Kidney (tissue), 13 donors: ENCODE measurements at regions not wholly inside any gene's neighbourhood (a gene's known extent, or its start where the extent isn't known, plus 50 kb on each side); places are given as distances from the start of the nearest gene placed in this dataset.

ENCODE experiments used
- DNase-seq, 5 donors: peaks; one replicate each; pipeline ENCODE4 v3.0.0-alpha.2; 2013 to 2020
- FAIRE-seq: peaks from 2 replicates; lab custom pipeline; 2012; peaks lifted over from hg19 to GRCh38; lab: Jason Lieb, UNC
- H3K27ac ChIP-seq, 2 donors: one replicate each; pipeline ENCODE4 v1.7.0; 2013; ENCODE audit warnings: low read depth in 2 of 2, low read length in 2 of 2, inconsistent platforms in 1 of 2
- H3K27me3 ChIP-seq: one replicate; pipeline ENCODE4 v1.7.1; 2013; ENCODE audit warnings: low read length, inconsistent platforms; ENCODE audit not compliant: control insufficient read depth, insufficient read depth
- H3K36me3 ChIP-seq, 3 donors: one replicate each; pipeline versions ENCODE4 v1.7.0 to v1.7.1; 2013; ENCODE audit warnings: low read length in 3 of 3, control low read depth in 1 of 3, inconsistent platforms in 1 of 3; ENCODE audit not compliant: insufficient read depth in 3 of 3, control insufficient read depth in 2 of 3
- H3K4me1 ChIP-seq, 3 donors: one replicate each; pipeline versions ENCODE4 v1.7.0 to v1.7.1; 2013; ENCODE audit warnings: low read length in 3 of 3, inconsistent platforms in 1 of 3, low read depth in 1 of 3; ENCODE audit not compliant: control insufficient read depth in 2 of 3, insufficient read depth in 2 of 3
- H3K4me3 ChIP-seq, 3 donors: one replicate each; pipeline versions ENCODE4 v1.7.0 to v1.8.1; 2013; ENCODE audit warnings: low read length in 3 of 3, control low read depth in 1 of 3, inconsistent platforms in 1 of 3
- H3K9ac ChIP-seq, 3 donors: one replicate each; pipeline versions ENCODE4 v1.7.0 to v1.7.1; 2013; ENCODE audit warnings: low read length in 3 of 3, control low read depth in 1 of 3, inconsistent platforms in 1 of 3
- H3K9me3 ChIP-seq, 3 donors: one replicate each; pipeline versions ENCODE4 v1.7.0 to v1.7.1; 2013; ENCODE audit warnings: low read length in 3 of 3, control low read depth in 1 of 3, inconsistent platforms in 1 of 3; ENCODE audit not compliant: control insufficient read depth in 2 of 3, insufficient read depth in 1 of 3
- CTCF ChIP-seq: IDR thresholded peaks from 3 replicates; pipeline ENCODE4 v1.5.1; 2012; ENCODE audit warnings: mild to moderate bottlenecking, moderate library complexity, borderline replicate concordance; ENCODE audit not compliant: insufficient read depth; ENCODE audit errors: extremely low read depth
- intact Hi-C: fragments of 100-400 bp; cut with DNase I; formaldehyde crosslinking; loops from one replicate; pipeline ENCODE4 v1.11.1; 2022
- donor health status: control.
- donor health status: control.
- donor health status: control.
- donor health status: control.
- donor health status: control.
- donor health status: DM: yes; HTN: yes; CAD: no.
- donor health status: Normal renal cell carcinoma (clear cell type).

- DNase-seq (no peak), FAIRE-seq (no peak)
- no peak for TF ChIP-seq CTCF
- Histone ChIP-seq H3K9me3 (no peaks in the 10 kb centered on the region), H3K4me1 (no peaks in the 10 kb centered on the region), H3K9ac (no peak overlapping the region), H3K4me3 (no peak overlapping the region), H3K27me3 (no peaks in the 10 kb centered on the region), H3K27ac (no peak overlapping the region), H3K36me3 (no peaks in the 10 kb centered on the region)
- intact Hi-C loops = no loop called here
Measured at GRCh38 chr7:131949659-131950058, 393.2 kb upstream of the PODXL start.

DNA sequence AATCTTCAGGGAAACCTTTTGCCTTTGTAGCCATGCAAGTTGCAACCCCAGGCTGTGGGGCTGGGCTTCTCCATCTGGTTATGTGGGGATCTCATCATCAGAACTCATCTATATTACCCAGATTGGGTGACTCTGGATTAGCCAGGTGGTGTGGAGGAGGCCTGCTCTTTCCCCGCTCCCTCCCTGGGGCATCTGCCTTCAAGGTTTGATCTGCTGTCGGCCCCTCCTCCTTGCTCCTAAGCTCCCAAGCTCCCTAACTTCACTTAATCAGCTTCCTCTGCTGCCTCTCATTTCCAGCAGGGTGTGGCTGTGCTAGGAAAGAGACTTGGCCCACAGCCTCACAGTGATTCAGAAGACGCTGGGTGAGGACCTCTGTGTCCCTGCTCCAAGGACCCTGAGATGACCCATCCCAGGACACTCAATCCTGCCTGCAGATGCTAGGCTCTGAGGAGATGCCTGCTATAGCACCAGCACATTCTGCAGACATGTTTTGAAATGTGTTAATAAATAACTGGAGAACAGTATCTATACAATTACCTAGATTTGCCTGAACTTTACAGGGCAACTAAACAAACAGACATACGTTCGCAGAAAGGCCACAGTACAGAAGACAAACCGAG is 392.1 kb upstream of the PODXL start:
- H3K9ac ChIP-seq = no peak overlapping the region
- no peaks in the 10 kb centered on the region for H3K9me3 ChIP-seq
- H3K4me3 ChIP-seq = no peak overlapping the region
- no peak for FAIRE-seq
- H3K27me3 ChIP-seq = no peaks in the 10 kb centered on the region
- DNase-seq = no peak
- intact Hi-C loops = no loop called here
- TF ChIP-seq CTCF = no peak
- H3K36me3 ChIP-seq = no peaks in the 10 kb centered on the region
- H3K4me1 ChIP-seq = no peaks in the 10 kb centered on the region
- H3K27ac ChIP-seq = no peak overlapping the region

DNA sequence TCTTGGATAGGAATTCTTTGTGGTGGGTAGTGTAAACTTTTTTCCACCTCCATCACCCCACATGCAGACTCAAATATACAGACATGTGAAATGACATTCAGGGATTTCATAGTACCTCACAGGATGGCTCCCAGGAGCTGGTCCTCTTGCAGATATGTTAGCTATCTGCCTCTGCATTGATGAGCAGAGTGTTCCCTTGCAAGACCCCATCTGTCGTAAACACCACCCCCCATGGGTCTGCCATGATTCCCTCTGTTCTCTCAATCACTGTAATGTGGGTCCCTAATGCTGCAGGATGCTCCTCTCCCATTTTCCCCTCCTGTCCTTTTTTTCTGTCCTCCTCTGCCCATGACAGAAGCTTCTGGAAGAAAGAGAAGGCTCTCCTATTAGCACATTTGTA is 391.2 kb upstream of the PODXL start:
- Histone ChIP-seq H3K9me3 (no peaks in the 10 kb centered on the region), H3K4me3 (no peak overlapping the region), H3K27ac (no peak overlapping the region), H3K4me1 (no peaks in the 10 kb centered on the region), H3K27me3 (no peaks in the 10 kb centered on the region), H3K9ac (no peak overlapping the region), H3K36me3 (no peaks in the 10 kb centered on the region)
- no peak for TF ChIP-seq CTCF
- intact Hi-C loops = no loop called here
- FAIRE-seq = no peak
- no peak for DNase-seq

DNA sequence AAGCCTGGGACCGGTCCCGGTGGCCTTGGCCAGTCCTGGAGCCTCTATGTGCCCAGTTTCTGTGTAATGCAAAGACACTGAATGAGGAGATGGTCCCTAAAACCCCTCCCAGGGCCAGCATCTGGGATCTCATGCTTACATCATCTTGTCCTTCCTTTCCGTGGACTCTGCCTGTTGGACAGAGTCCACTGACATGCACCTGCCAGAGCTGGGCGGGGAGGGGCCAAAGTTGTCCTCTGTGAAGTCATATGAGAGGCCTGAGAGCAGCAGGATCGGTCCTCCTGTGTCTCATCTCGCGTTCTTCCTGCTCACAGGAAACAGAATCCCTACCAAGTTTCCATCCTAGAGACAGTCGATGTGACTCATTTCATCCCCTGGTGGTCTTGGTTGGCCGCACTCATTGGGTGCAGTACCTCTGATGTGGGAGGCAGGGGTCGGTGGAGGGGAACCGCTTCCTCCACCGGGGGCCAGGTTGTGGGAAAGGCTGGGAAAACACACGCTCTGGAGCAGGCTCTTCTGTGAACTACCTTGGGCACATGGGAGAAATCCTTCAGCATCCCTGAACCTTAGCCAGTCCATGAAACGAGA is 389.6 kb upstream of the PODXL start:
- Histone ChIP-seq H3K27me3 (no peaks in the 10 kb centered on the region), H3K4me1 (no peaks in the 10 kb centered on the region), H3K9me3 (no peaks in the 10 kb centered on the region), H3K4me3 (peak overlapping the region in 1 of 3 donors; percentile 42), H3K27ac (no peak overlapping the region), H3K36me3 (no peaks in the 10 kb centered on the region), H3K9ac (no peak overlapping the region)
- intact Hi-C loops = no loop called here
- TF ChIP-seq CTCF = no peak
- DNase-seq (peak in 4 of 5 donors; percentile 38 to 59 (median 56)), FAIRE-seq (no peak)
